ENCODE measurements at regions not wholly inside any gene's neighbourhood (a gene's known extent, or its start where the extent isn't known, plus 50 kb on each side); places are given as distances from the start of the nearest gene placed in this dataset.

- DNase-seq: peak; percentile 64
These were observed 59.8 kb upstream of the TBPL2 start for GRCh38 chr14:55500219-55500701.

GRCh38 chr14:55500708-55501107 is 60.3 kb upstream of the TBPL2 start:
- DNase-seq: no peak

- DNase-seq: no peak
These were observed 62.4 kb upstream of the TBPL2 start for GRCh38 chr14:55502746-55503284.

GRCh38 chr14:55505846-55506245 is 65.4 kb upstream of the TBPL2 start:
- no peak for DNase-seq

- no peak for DNase-seq
These were observed 68.3 kb upstream of the TBPL2 start for GRCh38 chr14:55508676-55509075.

- DNase-seq: no peak
These were observed 67.6 kb upstream of the KTN1 start for GRCh38 chr14:55512421-55512820.

GRCh38 chr14:55513491-55513890 is 66.5 kb upstream of the KTN1 start:
- DNase-seq: no peak

GRCh38 chr14:55514819-55515490 is 65.1 kb upstream of the KTN1 start:
- no peak for DNase-seq

- DNase-seq: no peak
These were observed 63.2 kb upstream of the KTN1 start for GRCh38 chr14:55516776-55517175.

GRCh38 chr14:55518391-55518790 is 61.6 kb upstream of the KTN1 start:
- no peak for DNase-seq

- no peak for DNase-seq
These were observed 60.4 kb upstream of the KTN1 start for GRCh38 chr14:55519473-55520080.

GRCh38 chr14:55523321-55523720 is 56.7 kb upstream of the KTN1 start:
- DNase-seq: no peak

Measured in NCI-H146 (cell line).